K562 (cell line): ENCODE measurements at regions not wholly inside any gene's neighbourhood (a gene's known extent, or its start where the extent isn't known, plus 50 kb on each side); places are given as distances from the start of the nearest gene placed in this dataset.

ENCODE experiments used
- ATAC-seq: fragments of 200-7000 bp; cut with Tn5 transposase; 3 replicates; pipeline ENCODE4 v1.9.1; 2020; ENCODE audit warnings: moderate library complexity
- BruUV-seq: library from RNA; stranded (reverse); fragments of 400-500 nt; replicated peaks from 2 replicates; lab custom pipeline; 2021; lab: Mats Ljungman, UMichigan
- CTCF ChIA-PET: fragments of 300-600 bp; formaldehyde crosslinking; extraction: SDS; loops from one replicate; lab custom pipeline; 2021; ENCODE audit warnings: low intra/inter-chr PET ratio; lab: Yijun Ruan, JAX
- POLR2A ChIA-PET: fragments of 300-600, 350-650 bp; sonication (Branson Sonifier 250); formaldehyde crosslinking; extraction: SDS; loops from one replicate; lab custom pipeline; 2021; ENCODE audit warnings: antibody characterized with exemption, inconsistent platforms; lab: Yijun Ruan, JAX
- DNase-seq, 4 experiments: peaks; one replicate each; pipeline versions ENCODE4 v3.0.0 to v3.0.0-alpha.2; 2011 to 2018; ENCODE audit warnings: low spot score in 3 of 4, mixed read lengths in 3 of 4; ENCODE audit errors: extremely low read depth in 1 of 4
- FAIRE-seq: peaks from 2 replicates; lab custom pipeline; 2011; peaks lifted over from hg19 to GRCh38; lab: Jason Lieb, UNC
- H2AFZ ChIP-seq: 2 replicates; pipeline ENCODE4 v1.6.0; 2011; ENCODE audit warnings: low read depth, low read length, control low read depth, inconsistent platforms
- H3K27ac ChIP-seq: fragments of 200-600 bp; 3 replicates; pipeline ENCODE4 v1.8.0; 2011; ENCODE audit warnings: low read depth, mild to moderate bottlenecking, control low read depth, inconsistent platforms, low read length, moderate library complexity, mixed read lengths; ENCODE audit errors: extremely low read depth
- H3K27me3 ChIP-seq, 2 experiments: fragments of 300-600 bp in 1 of 2; 2 replicates in 1 of 2; 3 replicates in 1 of 2; pipeline versions ENCODE4 v1.6.0 to v1.8.0; 2011; ENCODE audit warnings: inconsistent platforms in 2 of 2, low read length in 2 of 2, mild to moderate bottlenecking in 1 of 2, mixed read lengths in 1 of 2, moderate library complexity in 1 of 2; ENCODE audit not compliant: control insufficient read depth in 2 of 2, insufficient read depth in 2 of 2
- H3K36me3 ChIP-seq: fragments of 300-600 bp; 3 replicates; pipeline ENCODE4 v1.8.0; 2011; ENCODE audit warnings: mild to moderate bottlenecking, low read length, inconsistent platforms; ENCODE audit not compliant: control insufficient read depth, insufficient read depth
- H3K4me1 ChIP-seq, 2 experiments: fragments of 200-600 bp in 1 of 2; replicated peaks in 1 of 2; 2 replicates in 1 of 2; 3 replicates in 1 of 2; pipeline versions ENCODE4 v1.5.1 to v1.8.0; 2011; ENCODE audit warnings: inconsistent platforms in 2 of 2, low read length in 2 of 2, mild to moderate bottlenecking in 1 of 2, mixed read lengths in 1 of 2, moderate library complexity in 1 of 2; ENCODE audit not compliant: control insufficient read depth in 2 of 2, insufficient read depth in 2 of 2
- H3K4me2 ChIP-seq: 2 replicates; pipeline ENCODE4 v1.6.1; 2011; ENCODE audit warnings: low read length, control low read depth, inconsistent platforms, mixed read lengths; ENCODE audit not compliant: insufficient read depth
- H3K4me3 ChIP-seq: fragments of 200-600 bp; sonication (generic), shearing (Covaris generic); 2 replicates; pipeline ENCODE4 v1.5.1; 2016; ENCODE audit warnings: control low read depth, inconsistent platforms
- H3K79me2 ChIP-seq: fragments of 200-600 bp; 3 replicates; pipeline ENCODE4 v1.8.0; 2011; ENCODE audit warnings: low read length, inconsistent platforms; ENCODE audit not compliant: control insufficient read depth, insufficient read depth
- H3K9ac ChIP-seq, 2 experiments: 2 replicates each; pipeline versions ENCODE4 v1.6.0 to v1.6.1; 2011; ENCODE audit warnings: low read depth in 2 of 2, low read length in 2 of 2, control low read depth in 1 of 2, inconsistent platforms in 1 of 2, mild to moderate bottlenecking in 1 of 2, mixed read lengths in 1 of 2; ENCODE audit not compliant: insufficient read depth in 1 of 2
- H3K9me1 ChIP-seq: one replicate; pipeline ENCODE4 v1.6.0; 2011; ENCODE audit warnings: inconsistent platforms, mild to moderate bottlenecking, low read length, moderate library complexity; ENCODE audit not compliant: control insufficient read depth, insufficient read depth
- H3K9me3 ChIP-seq: replicated peaks from 2 replicates; pipeline ENCODE4 v1.5.1; 2011; ENCODE audit warnings: low read depth, low read length, inconsistent platforms; ENCODE audit not compliant: control insufficient read depth, insufficient read depth
- H4K20me1 ChIP-seq: replicated peaks from 2 replicates; pipeline ENCODE4 v1.6.1; 2011; ENCODE audit warnings: low read length, inconsistent platforms, mixed read lengths; ENCODE audit not compliant: control insufficient read depth, insufficient read depth
- ATF6 ChIP-seq: sonication (generic); formaldehyde crosslinking; IDR thresholded peaks from 2 replicates; pipeline ENCODE4 v1.4.0; 2020; ENCODE audit warnings: mild to moderate bottlenecking, missing genetic modification reagents
- CREB3 ChIP-seq: fragments of 450-650 bp; conservative IDR thresholded peaks from 2 replicates; pipeline ENCODE4 v1.6.1; 2016; ENCODE audit warnings: missing genetic modification characterization, low read depth, mild to moderate bottlenecking, missing compliant biosample characterization, moderate library complexity
- CREB3L1 ChIP-seq: fragments of 450-650 bp; IDR thresholded peaks from 2 replicates; pipeline ENCODE4 v1.6.1; 2014; ENCODE audit warnings: low read depth, mild to moderate bottlenecking, moderate library complexity, borderline replicate concordance
- DPF2 ChIP-seq: fragments of 450-650 bp; IDR thresholded peaks from 2 replicates; pipeline ENCODE4 v1.6.1; 2016
- E2F1 ChIP-seq: sonication (generic); formaldehyde crosslinking; IDR thresholded peaks from 2 replicates; pipeline ENCODE4 v1.8.1; 2023; ENCODE audit warnings: mild to moderate bottlenecking, missing genetic modification reagents, moderate library complexity
- XRCC3 ChIP-seq: fragments of 450-650 bp; IDR thresholded peaks from 2 replicates; pipeline ENCODE4 v1.6.1; 2017; ENCODE audit warnings: mild to moderate bottlenecking, moderate library complexity
- ZBTB49 ChIP-seq: sonication (generic); formaldehyde crosslinking; IDR thresholded peaks from 2 replicates; pipeline ENCODE4 v1.8.0; 2022; ENCODE audit warnings: missing genetic modification reagents, mild to moderate bottlenecking, borderline replicate concordance
- ZNF121 ChIP-seq: sonication (generic); formaldehyde crosslinking; conservative IDR thresholded peaks from 2 replicates; pipeline ENCODE4 v1.8.0; 2022; ENCODE audit warnings: missing genetic modification reagents
- WGBS: fragments of 100-300 bp; shearing (Covaris generic); methylation state at CpG from one replicate; pipeline ENCODE4 v1.1.6; 2016; ENCODE audit warnings: low coverage, mixed read lengths; ENCODE audit not compliant: insufficient coverage; ENCODE audit errors: missing lambda C conversion rate; 5-methylcytosine and 5-hydroxymethylcytosine counted together
- in situ Hi-C: fragments of 300-500 bp; cut with MboI; formaldehyde crosslinking; loops from 4 replicates; pipeline ENCODE4 v1.15.0; 2018; ENCODE audit warnings: inconsistent platforms, mixed read lengths
- intact Hi-C: fragments of 100-400 bp; cut with micrococcal nuclease; formaldehyde crosslinking; loops from 2 replicates; pipeline ENCODE4 v1.14.2; 2022

- Histone ChIP-seq H3K79me2 (no peaks in the 10 kb centered on the region), H3K4me3 (no peak overlapping the region), H4K20me1 (no peaks in the 10 kb centered on the region), H3K9me3 (no peaks in the 10 kb centered on the region), H3K9ac (no peak overlapping the region), H3K36me3 (no peaks in the 10 kb centered on the region), H3K9me1 (no peaks in the 10 kb centered on the region), H3K4me1 (no peaks in the 10 kb centered on the region), H3K27me3 (no peaks in the 10 kb centered on the region), H3K4me2 (no peak overlapping the region), H3K27ac (no peak overlapping the region), H2AFZ (no peak overlapping the region)
- FAIRE-seq (no peak), ATAC-seq (no peak), DNase-seq (no peak)
- no TSS peak for BruUV-seq
- ChIA-PET POLR2A (no interaction called here), CTCF (no interaction called here)
- in situ Hi-C loops = no loop called here
- intact Hi-C loops = no loop called here
- TF ChIP-seq CREB3 = no peak
- TF ChIP-seq ZNF121 (CRISPR knock-in tag) = no peak
- no peak for TF ChIP-seq XRCC3
Measured at GRCh38 chr3:105195260-105195659, 171.4 kb upstream of the ALCAM start.

GRCh38 chr3:105197863-105198262 lies 168.8 kb upstream of the ALCAM start:
- no peak overlapping the region for H3K27ac ChIP-seq
- no peaks in the 10 kb centered on the region for H3K4me1 ChIP-seq
- whole genome bisulfite sequencing = 0% methylated on average over 2 of the region's 2 CpGs
- ChIA-PET CTCF (no interaction called here), POLR2A (interaction anchor here (0.6 kb wide), 1 partner anchor 1338 kb away, joined by 3 read pairs; no protein-coding TSS in a partner anchor)
- no peaks in the 10 kb centered on the region for H4K20me1 ChIP-seq
- in situ Hi-C loops (no loop called here), intact Hi-C loops (no loop called here)
- no peak for DNase-seq
- no peaks in the 10 kb centered on the region for H3K36me3 ChIP-seq
- no peaks in the 10 kb centered on the region for H3K27me3 ChIP-seq
- no peaks in the 10 kb centered on the region for H3K79me2 ChIP-seq
- H2AFZ ChIP-seq = no peak overlapping the region
- no peaks in the 10 kb centered on the region for H3K9me3 ChIP-seq
- no peak overlapping the region for H3K4me3 ChIP-seq
- ATAC-seq = no peak
- no peak overlapping the region for H3K4me2 ChIP-seq
- no TSS peak for BruUV-seq
- no peaks in the 10 kb centered on the region for H3K9me1 ChIP-seq
- FAIRE-seq = no peak
- H3K9ac ChIP-seq = no peak overlapping the region
- TF ChIP-seq DPF2 (no peak), E2F1 (no peak), ATF6 (CRISPR knock-in tag) (no peak), ZBTB49 (CRISPR knock-in tag) (no peak), CREB3L1 (no peak)
